Esophagus squamous epithelium (tissue), 4 donors: ENCODE measurements at regions not wholly inside any gene's neighbourhood (a gene's known extent, or its start where the extent isn't known, plus 50 kb on each side); places are given as distances from the start of the nearest gene placed in this dataset.

ENCODE experiments used
- CTCF ChIP-seq, 6 experiments: fragments of 450-650 bp in 4 of 6; fragments of 200-600 bp in 2 of 6; sonication (generic) in 2 of 6; IDR thresholded peaks; one replicate each; pipeline ENCODE4 v1.5.1; 2016 to 2019; ENCODE audit warnings: antibody characterized with exemption in 6 of 6, mild to moderate bottlenecking in 4 of 6, moderate library complexity in 4 of 6
- POLR2A ChIP-seq, 4 donors: fragments of 450-650 bp; IDR thresholded peaks; one replicate each; pipeline ENCODE4 v1.6.1; 2017; ENCODE audit warnings: antibody characterized with exemption in 4 of 4, mild to moderate bottlenecking in 4 of 4, moderate library complexity in 3 of 4

- TF ChIP-seq CTCF (IDR thresholded peaks at IDR 0.05), result no peak
- TF ChIP-seq POLR2A (IDR thresholded peaks at IDR 0.05), result no peak
Measured at GRCh38 chr10:111872591-111872990, 311.0 kb downstream of the GPAM start.
